Activated CD8-positive, alpha-beta T cell treated with anti-CD3 and anti-CD28 coated beads for 36 hours (primary cell): ENCODE measurements at regions not wholly inside any gene's neighbourhood (a gene's known extent, or its start where the extent isn't known, plus 50 kb on each side); places are given as distances from the start of the nearest gene placed in this dataset.

ENCODE experiments used
- ATAC-seq: fragments of 200-7000 bp; cut with Tn5 transposase; one replicate; pipeline ENCODE4 v1.10.0; 2021; ENCODE audit warnings: mild to moderate bottlenecking, moderate library complexity
- CTCF ChIA-PET: fragments of 350-600 bp; sonication (Branson Sonifier 250); formaldehyde crosslinking; loops from one replicate; lab custom pipeline; 2021; ENCODE audit warnings: antibody characterized with exemption; lab: Charles Lee
- POLR2A ChIA-PET: fragments of 350-600 bp; sonication (Branson Sonifier 250); formaldehyde crosslinking; loops from one replicate; lab custom pipeline; 2021; ENCODE audit warnings: antibody characterized with exemption; lab: Charles Lee
- DNase-seq: peaks from one replicate; pipeline ENCODE4 v3.0.0-alpha.2; 2020
- H3K27ac Mint-ChIP-seq: one replicate; pipeline ENCODE4 v1.8.0; 2021; ENCODE audit warnings: mild to moderate bottlenecking, mixed read lengths
- H3K27me3 Mint-ChIP-seq: one replicate; pipeline ENCODE4 v1.8.0; 2021; ENCODE audit warnings: mixed read lengths
- H3K36me3 Mint-ChIP-seq: one replicate; pipeline ENCODE4 v1.8.0; 2021; ENCODE audit warnings: low read depth, mixed read lengths
- H3K4me1 Mint-ChIP-seq: one replicate; pipeline ENCODE4 v1.8.0; 2021; ENCODE audit warnings: low read depth, mixed read lengths
- H3K4me3 Mint-ChIP-seq: one replicate; pipeline ENCODE4 v1.8.0; 2021; ENCODE audit warnings: mild to moderate bottlenecking, moderate library complexity, mixed read lengths
- H3K9me3 Mint-ChIP-seq: one replicate; pipeline ENCODE4 v1.8.0; 2021; ENCODE audit warnings: mixed read lengths
- intact Hi-C: fragments of 100-400 bp; cut with micrococcal nuclease; formaldehyde crosslinking; loops from one replicate; pipeline ENCODE4 v1.10.0; 2022
- TF ChIP-seq, protein P1 (sequence below): fragments of 200-600 bp; IDR thresholded peaks from one replicate; pipeline ENCODE4 v1.8.0; 2022; ENCODE audit warnings: antibody characterized with exemption, mild to moderate bottlenecking

DNA sequence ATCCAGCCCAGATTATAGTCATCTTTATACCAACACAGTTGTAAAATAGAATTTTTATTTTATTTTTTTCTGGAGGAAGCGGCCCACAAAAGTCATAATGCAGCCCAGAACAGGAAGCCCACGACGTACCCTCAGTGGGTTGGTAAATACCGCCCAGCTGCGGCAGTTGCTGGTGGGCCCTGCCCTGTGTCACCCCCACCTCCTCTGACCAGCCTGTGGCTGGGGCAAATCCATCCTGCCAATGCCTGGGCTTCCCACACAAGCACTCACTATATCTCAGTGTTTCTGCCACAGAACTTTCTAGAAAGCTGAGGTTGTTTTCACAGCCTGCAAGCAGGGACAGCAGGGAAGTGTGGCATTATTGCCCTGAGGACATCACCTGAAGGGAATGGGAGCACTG is 171.4 kb upstream of the GSC start:
- Mint-ChIP-seq H3K9me3 (no peaks in the 10 kb centered on the region), H3K4me3 (no peak overlapping the region), H3K27ac (no peak overlapping the region), H3K4me1 (peaks cover 11% of the 10 kb centered on the region), H3K27me3 (no peaks in the 10 kb centered on the region), H3K36me3 (no peaks in the 10 kb centered on the region)
- intact Hi-C loops = no loop called here
- DNase-seq (no peak), ATAC-seq (no peak)
- ChIA-PET POLR2A (no interaction called here), CTCF (no interaction called here)
- TF ChIP-seq, protein P1, sequence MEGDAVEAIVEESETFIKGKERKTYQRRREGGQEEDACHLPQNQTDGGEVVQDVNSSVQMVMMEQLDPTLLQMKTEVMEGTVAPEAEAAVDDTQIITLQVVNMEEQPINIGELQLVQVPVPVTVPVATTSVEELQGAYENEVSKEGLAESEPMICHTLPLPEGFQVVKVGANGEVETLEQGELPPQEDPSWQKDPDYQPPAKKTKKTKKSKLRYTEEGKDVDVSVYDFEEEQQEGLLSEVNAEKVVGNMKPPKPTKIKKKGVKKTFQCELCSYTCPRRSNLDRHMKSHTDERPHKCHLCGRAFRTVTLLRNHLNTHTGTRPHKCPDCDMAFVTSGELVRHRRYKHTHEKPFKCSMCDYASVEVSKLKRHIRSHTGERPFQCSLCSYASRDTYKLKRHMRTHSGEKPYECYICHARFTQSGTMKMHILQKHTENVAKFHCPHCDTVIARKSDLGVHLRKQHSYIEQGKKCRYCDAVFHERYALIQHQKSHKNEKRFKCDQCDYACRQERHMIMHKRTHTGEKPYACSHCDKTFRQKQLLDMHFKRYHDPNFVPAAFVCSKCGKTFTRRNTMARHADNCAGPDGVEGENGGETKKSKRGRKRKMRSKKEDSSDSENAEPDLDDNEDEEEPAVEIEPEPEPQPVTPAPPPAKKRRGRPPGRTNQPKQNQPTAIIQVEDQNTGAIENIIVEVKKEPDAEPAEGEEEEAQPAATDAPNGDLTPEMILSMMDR = no peak

- Mint-ChIP-seq H3K27ac (no peak overlapping the region), H3K4me3 (no peak overlapping the region), H3K36me3 (no peaks in the 10 kb centered on the region), H3K27me3 (no peaks in the 10 kb centered on the region), H3K9me3 (no peaks in the 10 kb centered on the region), H3K4me1 (peaks cover 2% of the 10 kb centered on the region)
- TF ChIP-seq, protein P1 = no peak
- intact Hi-C loops = no loop called here
- no peak for DNase-seq
- POLR2A ChIA-PET = no interaction called here
- no peak for ATAC-seq
- CTCF ChIA-PET = no interaction called here
Measured at GRCh38 chr14:94940263-94940993, 170.5 kb upstream of the GSC start.

DNA sequence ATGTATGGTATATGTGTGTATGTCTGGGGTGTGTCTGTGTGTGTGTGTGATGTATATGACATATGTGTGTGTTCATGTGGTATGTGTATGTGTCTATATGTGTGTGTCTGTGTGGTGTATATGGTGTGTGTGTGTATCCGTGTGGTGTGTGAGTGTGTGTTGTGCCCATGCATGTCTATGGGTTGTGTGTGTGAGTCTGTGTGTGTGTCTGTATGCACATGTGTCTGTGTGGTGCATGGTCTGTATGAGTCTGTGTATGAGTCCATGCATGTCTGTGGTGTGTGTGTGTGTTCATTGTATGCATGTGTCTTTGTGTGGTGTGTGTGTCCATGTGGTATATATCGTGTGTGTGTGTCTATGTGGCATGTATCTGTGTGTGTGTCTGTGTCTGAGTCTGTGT is 168.1 kb upstream of the GSC start:
- H3K27ac Mint-ChIP-seq = no peak overlapping the region
- H3K27me3 Mint-ChIP-seq = no peaks in the 10 kb centered on the region
- H3K9me3 Mint-ChIP-seq = no peaks in the 10 kb centered on the region
- no peaks in the 10 kb centered on the region for H3K36me3 Mint-ChIP-seq
- TF ChIP-seq, protein P1 = no peak
- ATAC-seq (no peak), DNase-seq (no peak)
- ChIA-PET CTCF (no interaction called here), POLR2A (no interaction called here)
- H3K4me3 Mint-ChIP-seq = no peak overlapping the region
- no peaks in the 10 kb centered on the region for H3K4me1 Mint-ChIP-seq
- intact Hi-C loops = no loop called here

GRCh38 chr14:94936901-94937685 is 167.2 kb upstream of the GSC start:
- Mint-ChIP-seq H3K4me3 (no peak overlapping the region), H3K27me3 (no peaks in the 10 kb centered on the region), H3K36me3 (no peaks in the 10 kb centered on the region), H3K4me1 (no peaks in the 10 kb centered on the region), H3K9me3 (no peaks in the 10 kb centered on the region), H3K27ac (no peak overlapping the region)
- ChIA-PET POLR2A (no interaction called here), CTCF (no interaction called here)
- ATAC-seq (no peak), DNase-seq (no peak)
- TF ChIP-seq, protein P1 = no peak
- intact Hi-C loops = no loop called here

GRCh38 chr14:94936401-94936892 is 166.5 kb upstream of the GSC start:
- no peaks in the 10 kb centered on the region for H3K36me3 Mint-ChIP-seq
- CTCF ChIA-PET = no interaction called here
- no peaks in the 10 kb centered on the region for H3K27me3 Mint-ChIP-seq
- no peaks in the 10 kb centered on the region for H3K9me3 Mint-ChIP-seq
- intact Hi-C loops = no loop called here
- ATAC-seq = no peak
- H3K27ac Mint-ChIP-seq = no peak overlapping the region
- H3K4me3 Mint-ChIP-seq = no peak overlapping the region
- no peaks in the 10 kb centered on the region for H3K4me1 Mint-ChIP-seq
- no peak for DNase-seq
- POLR2A ChIA-PET = no interaction called here
- TF ChIP-seq, protein P1 = no peak
